Right lobe of liver (tissue), 4 donors: ENCODE measurements at regions not wholly inside any gene's neighbourhood (a gene's known extent, or its start where the extent isn't known, plus 50 kb on each side); places are given as distances from the start of the nearest gene placed in this dataset.

Source experiments
- CTCF ChIP-seq, 4 donors: fragments of 200-600 bp in 3 of 4; fragments of 450-650 bp in 1 of 4; IDR thresholded peaks; one replicate each; pipeline versions ENCODE4 v1.5.1 to v1.8.0; 2016 to 2022; ENCODE audit warnings: antibody characterized with exemption in 4 of 4, mild to moderate bottlenecking in 2 of 4
- POLR2A ChIP-seq: fragments of 450-650 bp; IDR thresholded peaks from one replicate; pipeline ENCODE4 v1.6.1; 2017; ENCODE audit warnings: antibody characterized with exemption, mild to moderate bottlenecking
- donor health status: DM: no; HTN: no; CAD: no.
- donor health status: DM: no; HTN: no; CAD: no.
- donor health status: DM: no; HTN: yes; CAD: no.

DNA sequence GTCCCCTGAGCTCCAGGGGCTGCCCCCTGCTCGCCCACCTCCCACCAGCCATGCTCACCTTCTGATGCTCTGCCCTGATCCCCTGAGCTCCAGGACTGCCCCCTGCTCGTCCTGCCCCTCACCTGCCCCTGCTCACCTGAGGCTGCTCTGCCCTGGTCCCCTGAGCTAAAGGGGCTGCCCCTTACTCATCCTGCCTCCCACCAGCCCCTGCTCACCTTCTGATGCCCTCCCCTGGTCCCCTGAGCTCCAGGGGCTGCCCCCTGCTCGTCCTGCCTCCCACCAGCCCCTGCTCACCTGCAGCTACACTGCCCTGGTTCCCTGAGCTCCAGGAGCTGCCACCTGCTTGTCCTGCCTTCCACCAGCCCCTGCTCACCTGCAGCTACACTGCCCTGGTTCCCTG, 247.2 kb downstream of the TMEM121 start:
- no peak for TF ChIP-seq CTCF (IDR thresholded peaks at IDR 0.05)
- TF ChIP-seq POLR2A: no peak
